Endothelial cell of umbilical vein (primary cell): ENCODE measurements at regions not wholly inside any gene's neighbourhood (a gene's known extent, or its start where the extent isn't known, plus 50 kb on each side); places are given as distances from the start of the nearest gene placed in this dataset.

ENCODE experiments used
- BruUV-seq: library from RNA; stranded (reverse); fragments of 400-500 nt; replicated peaks from 2 replicates; lab custom pipeline; 2021; lab: Mats Ljungman, UMichigan
- CTCF ChIA-PET: fragments of 300-600, 350-600 bp; sonication (Branson Sonifier 250); formaldehyde crosslinking; loops from one replicate; lab custom pipeline; 2021; ENCODE audit warnings: antibody characterized with exemption, inconsistent platforms; lab: Charles Lee
- POLR2A ChIA-PET: fragments of 300-600, 350-600 bp; sonication (Branson Sonifier 250); formaldehyde crosslinking; loops from one replicate; lab custom pipeline; 2021; ENCODE audit warnings: antibody characterized with exemption, inconsistent platforms; lab: Charles Lee
- DNase-seq: peaks from one replicate; pipeline ENCODE4 v3.0.0-alpha.2; 2011; ENCODE audit warnings: low read depth, low spot score
- FAIRE-seq: peaks from 2 replicates; lab custom pipeline; 2011; peaks lifted over from hg19 to GRCh38; lab: Jason Lieb, UNC
- H2AFZ ChIP-seq: 2 replicates; pipeline ENCODE4 v1.6.0; 2012; ENCODE audit warnings: low read depth, low read length, control low read depth, inconsistent platforms
- H3K27ac ChIP-seq: 2 replicates; pipeline ENCODE4 v1.5.1; 2011; ENCODE audit warnings: low read depth, mild to moderate bottlenecking, control low read depth, low read length, moderate library complexity; ENCODE audit not compliant: insufficient read depth
- H3K27me3 ChIP-seq, 2 experiments: 2 replicates each; pipeline versions ENCODE4 v1.6.0 to v1.6.1; 2011; ENCODE audit warnings: low read length in 2 of 2, mixed read lengths in 1 of 2; ENCODE audit not compliant: control insufficient read depth in 2 of 2, insufficient read depth in 2 of 2
- H3K36me3 ChIP-seq, 2 experiments: 2 replicates in 1 of 2; 3 replicates in 1 of 2; pipeline ENCODE4 v1.5.1; 2011; ENCODE audit warnings: low read length in 2 of 2, mild to moderate bottlenecking in 1 of 2, moderate library complexity in 1 of 2; ENCODE audit not compliant: control insufficient read depth in 2 of 2, insufficient read depth in 2 of 2; ENCODE audit errors: extremely low read depth in 1 of 2
- H3K4me1 ChIP-seq: 3 replicates; pipeline ENCODE4 v1.5.1; 2011; ENCODE audit warnings: mild to moderate bottlenecking, low read length; ENCODE audit not compliant: control insufficient read depth, insufficient read depth; ENCODE audit errors: extremely low read depth
- H3K4me2 ChIP-seq: 2 replicates; pipeline ENCODE4 v1.6.1; 2011; ENCODE audit warnings: low read length, control low read depth, mixed read lengths; ENCODE audit not compliant: insufficient read depth
- H3K4me3 ChIP-seq, 3 experiments: fragments of 200-600 bp in 1 of 3; sonication (generic), shearing (Covaris generic) in 1 of 3; replicated peaks in 1 of 3; 2 replicates each; pipeline ENCODE4 v1.5.1; 2011 to 2016; ENCODE audit warnings: control low read depth in 3 of 3, low read length in 3 of 3, mild to moderate bottlenecking in 2 of 3, inconsistent platforms in 1 of 3, low read depth in 1 of 3, moderate library complexity in 1 of 3; ENCODE audit not compliant: insufficient read depth in 1 of 3
- H3K79me2 ChIP-seq: 2 replicates; pipeline ENCODE4 v1.6.0; 2012; ENCODE audit warnings: low read length, inconsistent platforms; ENCODE audit not compliant: control insufficient read depth, insufficient read depth
- H3K9ac ChIP-seq: replicated peaks from 2 replicates; pipeline ENCODE3; 2011; ENCODE audit warnings: low read length, control low read depth; ENCODE audit not compliant: insufficient read depth; ENCODE audit errors: extremely low read depth
- H3K9me1 ChIP-seq: replicated peaks from 3 replicates; pipeline ENCODE4 v1.6.0; 2011; ENCODE audit warnings: mild to moderate bottlenecking, low read length; ENCODE audit not compliant: control insufficient read depth, insufficient read depth; ENCODE audit errors: extremely low read depth
- H3K9me3 ChIP-seq: replicated peaks from 2 replicates; pipeline ENCODE4 v1.5.1; 2012; ENCODE audit warnings: low read length, inconsistent platforms; ENCODE audit not compliant: control insufficient read depth, insufficient read depth
- H4K20me1 ChIP-seq: replicated peaks from 2 replicates; pipeline ENCODE3; 2011; ENCODE audit warnings: mild to moderate bottlenecking, low read length; ENCODE audit not compliant: control insufficient read depth, insufficient read depth; ENCODE audit errors: extremely low read depth
- CTCF ChIP-seq, 2 donors: IDR thresholded peaks; 1 replicate in 1 of 2; 2 replicates in 1 of 2; pipeline ENCODE4 v1.5.1; 2011; ENCODE audit warnings: low read length in 2 of 2, mild to moderate bottlenecking in 2 of 2, moderate library complexity in 2 of 2, control low read depth in 1 of 2, inconsistent platforms in 1 of 2, low read depth in 1 of 2; ENCODE audit not compliant: insufficient read depth in 1 of 2; ENCODE audit errors: extremely low read depth in 1 of 2
- EZH2 ChIP-seq: IDR thresholded peaks from 2 replicates; pipeline ENCODE4 v1.6.1; 2012; ENCODE audit warnings: borderline replicate concordance, low read depth, mild to moderate bottlenecking, moderate library complexity, low read length, inconsistent platforms; ENCODE audit not compliant: severe bottlenecking
- FOS ChIP-seq: IDR thresholded peaks from 2 replicates; pipeline ENCODE4 v1.6.1; 2011; ENCODE audit warnings: mild to moderate bottlenecking, low read length, moderate library complexity, borderline replicate concordance; ENCODE audit not compliant: insufficient read depth
- GATA2 ChIP-seq: IDR thresholded peaks from 2 replicates; pipeline ENCODE4 v1.7.0; 2011; ENCODE audit warnings: low read depth, mild to moderate bottlenecking, moderate library complexity, mixed read lengths, low read length; ENCODE audit not compliant: insufficient read length, insufficient read depth
- JUN ChIP-seq: IDR thresholded peaks from 2 replicates; pipeline ENCODE4 v1.6.1; 2011; ENCODE audit warnings: borderline replicate concordance, low read depth; ENCODE audit not compliant: insufficient read length, insufficient read depth
- MYC ChIP-seq: IDR thresholded peaks from one replicate; pipeline ENCODE4 v1.6.1; 2011; ENCODE audit warnings: mild to moderate bottlenecking, low read depth, low read length
- POLR2A ChIP-seq: IDR thresholded peaks from 2 replicates; pipeline ENCODE4 v1.6.1; 2012; ENCODE audit warnings: low read depth, mild to moderate bottlenecking, control low read depth, low read length
- POLR2AphosphoS5 ChIP-seq: IDR thresholded peaks from 2 replicates; pipeline ENCODE4 v1.6.1; 2012; ENCODE audit warnings: low read depth, mild to moderate bottlenecking, control low read depth, low read length, moderate library complexity; ENCODE audit not compliant: insufficient read depth
- dilution Hi-C: fragments of 300-500 bp; cut with MboI; formaldehyde crosslinking; loops from one replicate; pipeline ENCODE4 v1.15.0; 2019; ENCODE audit warnings: low sequenced_read_pairs; ENCODE audit not compliant: extremely low pct_ligation_motif_present
- intact Hi-C: fragments of 100-400 bp; cut with micrococcal nuclease; formaldehyde crosslinking; loops from one replicate; pipeline ENCODE4 v1.10.0; 2022
- TF ChIP-seq, protein P1 (sequence below): IDR thresholded peaks from 2 replicates; pipeline ENCODE4 v1.6.1; 2011; ENCODE audit not compliant: insufficient read depth, insufficient read length

DNA sequence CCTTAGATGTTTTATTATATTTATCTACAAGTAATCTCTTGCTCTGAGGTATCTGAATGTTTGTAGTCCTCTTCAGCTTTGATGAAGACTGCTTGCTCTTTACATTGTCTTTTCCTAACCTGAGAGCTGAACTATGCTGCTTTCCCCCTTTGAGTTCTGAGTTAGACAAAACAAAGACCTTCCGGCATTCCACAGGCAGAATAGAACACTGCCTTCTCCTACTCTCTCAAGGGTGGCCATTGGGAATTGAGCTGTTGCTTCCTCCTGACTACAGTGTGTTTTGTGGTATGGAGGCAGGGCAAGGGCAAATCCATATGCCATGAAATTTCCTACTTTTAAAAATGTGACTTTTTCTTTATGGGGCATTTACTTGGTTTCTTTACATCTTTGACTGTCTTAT is 841.0 kb downstream of the FAM133A start:
- H3K36me3 ChIP-seq, result no peaks in the 10 kb centered on the region
- dilution Hi-C loops, result no loop called here
- H3K9me1 ChIP-seq, result no peaks in the 10 kb centered on the region
- FAIRE-seq, result no peak
- no peak overlapping the region for H3K4me2 ChIP-seq
- intact Hi-C loops, result no loop called here
- no peaks in the 10 kb centered on the region for H3K79me2 ChIP-seq
- CTCF ChIA-PET, result no interaction called here
- no peaks in the 10 kb centered on the region for H3K4me1 ChIP-seq
- H3K27ac ChIP-seq, result no peak overlapping the region
- no peak overlapping the region for H3K9ac ChIP-seq
- no TSS peak for BruUV-seq
- POLR2A ChIA-PET, result no interaction called here
- H3K27me3 ChIP-seq, result no peaks in the 10 kb centered on the region
- H4K20me1 ChIP-seq, result no peaks in the 10 kb centered on the region
- H3K4me3 ChIP-seq, result no peak overlapping the region
- no peak for TF ChIP-seq CTCF (IDR thresholded peaks at IDR 0.05; ENCODE audit: extremely low read depth in 1 of 2, insufficient read depth in 1 of 2, low read depth in 1 of 2, low read length in 2 of 2)
- TF ChIP-seq POLR2A, result no peak
- TF ChIP-seq EZH2, result no peak
- TF ChIP-seq POLR2AphosphoS5, result no peak
- no peak for TF ChIP-seq MYC
- TF ChIP-seq GATA2, result no peak
- TF ChIP-seq, protein P1, sequence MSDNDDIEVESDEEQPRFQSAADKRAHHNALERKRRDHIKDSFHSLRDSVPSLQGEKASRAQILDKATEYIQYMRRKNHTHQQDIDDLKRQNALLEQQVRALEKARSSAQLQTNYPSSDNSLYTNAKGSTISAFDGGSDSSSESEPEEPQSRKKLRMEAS, result no peak
- TF ChIP-seq JUN, result no peak
- TF ChIP-seq FOS, result no peak
- DNase-seq, result no peak
- no peaks in the 10 kb centered on the region for H3K9me3 ChIP-seq
- no peak overlapping the region for H2AFZ ChIP-seq
